Activated CD8-positive, alpha-beta T cell treated with anti-CD3 and anti-CD28 coated beads for 36 hours (primary cell): ENCODE measurements at regions not wholly inside any gene's neighbourhood (a gene's known extent, or its start where the extent isn't known, plus 50 kb on each side); places are given as distances from the start of the nearest gene placed in this dataset.

Source experiments
- ATAC-seq: fragments of 200-7000 bp; cut with Tn5 transposase; one replicate; pipeline ENCODE4 v1.10.0; 2021; ENCODE audit warnings: mild to moderate bottlenecking, moderate library complexity
- CTCF ChIA-PET: fragments of 350-600 bp; sonication (Branson Sonifier 250); formaldehyde crosslinking; loops from one replicate; lab custom pipeline; 2021; ENCODE audit warnings: antibody characterized with exemption; lab: Charles Lee
- POLR2A ChIA-PET: fragments of 350-600 bp; sonication (Branson Sonifier 250); formaldehyde crosslinking; loops from one replicate; lab custom pipeline; 2021; ENCODE audit warnings: antibody characterized with exemption; lab: Charles Lee
- DNase-seq: peaks from one replicate; pipeline ENCODE4 v3.0.0-alpha.2; 2020
- H3K27ac Mint-ChIP-seq: one replicate; pipeline ENCODE4 v1.8.0; 2021; ENCODE audit warnings: mild to moderate bottlenecking, mixed read lengths
- H3K27me3 Mint-ChIP-seq: one replicate; pipeline ENCODE4 v1.8.0; 2021; ENCODE audit warnings: mixed read lengths
- H3K36me3 Mint-ChIP-seq: one replicate; pipeline ENCODE4 v1.8.0; 2021; ENCODE audit warnings: low read depth, mixed read lengths
- H3K4me1 Mint-ChIP-seq: one replicate; pipeline ENCODE4 v1.8.0; 2021; ENCODE audit warnings: low read depth, mixed read lengths
- H3K4me3 Mint-ChIP-seq: one replicate; pipeline ENCODE4 v1.8.0; 2021; ENCODE audit warnings: mild to moderate bottlenecking, moderate library complexity, mixed read lengths
- H3K9me3 Mint-ChIP-seq: one replicate; pipeline ENCODE4 v1.8.0; 2021; ENCODE audit warnings: mixed read lengths
- CTCF ChIP-seq: fragments of 200-600 bp; IDR thresholded peaks from one replicate; pipeline ENCODE4 v1.8.0; 2022; ENCODE audit warnings: antibody characterized with exemption, mild to moderate bottlenecking
- intact Hi-C: fragments of 100-400 bp; cut with micrococcal nuclease; formaldehyde crosslinking; loops from one replicate; pipeline ENCODE4 v1.10.0; 2022

DNA sequence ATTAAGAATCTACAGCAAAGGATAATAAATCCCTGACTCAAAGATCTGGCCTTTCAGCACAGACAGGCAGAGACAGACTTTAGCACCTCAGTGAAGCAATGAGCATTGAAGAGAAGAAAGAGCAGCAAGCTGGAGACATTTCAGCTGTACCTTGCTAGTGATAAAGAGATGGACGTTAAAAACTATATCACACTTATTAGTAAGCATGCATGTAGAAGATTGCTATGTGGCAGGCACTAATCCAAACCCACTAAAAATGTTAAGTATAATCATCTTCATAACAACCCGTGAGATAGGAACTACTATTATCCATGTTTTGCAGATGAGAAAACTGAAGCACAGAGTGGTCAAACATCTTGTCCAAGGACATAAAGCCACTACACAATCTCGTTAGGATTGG, 1538.3 kb upstream of the FLRT2 start:
- intact Hi-C loops = no loop called here
- Mint-ChIP-seq H3K36me3 (no peaks in the 10 kb centered on the region), H3K9me3 (peaks cover 12% of the 10 kb centered on the region), H3K4me1 (no peaks in the 10 kb centered on the region), H3K27me3 (no peaks in the 10 kb centered on the region), H3K4me3 (no peak overlapping the region), H3K27ac (no peak overlapping the region)
- no peak for TF ChIP-seq CTCF
- DNase-seq (no peak), ATAC-seq (no peak)
- CTCF ChIA-PET = no interaction called here
- POLR2A ChIA-PET = no interaction called here

DNA sequence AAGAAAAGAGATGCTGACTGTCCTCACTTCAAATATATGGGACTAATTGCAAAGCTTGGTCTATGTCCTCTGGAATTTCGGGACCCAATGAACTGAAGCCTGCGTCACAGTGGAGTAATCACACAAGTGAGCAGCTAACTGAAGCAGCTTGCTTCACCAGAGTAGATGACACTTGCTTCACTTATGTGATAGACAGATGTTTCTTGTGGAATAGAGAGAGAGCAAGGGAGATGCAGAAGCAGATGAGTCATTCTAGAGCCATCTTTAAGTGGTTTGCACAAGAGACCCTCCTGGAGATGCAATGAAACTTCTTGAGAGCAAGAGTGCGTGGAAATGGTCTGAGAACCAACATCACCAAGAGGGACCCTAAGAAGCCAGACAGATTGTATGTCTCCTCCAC, 1537.1 kb upstream of the FLRT2 start:
- DNase-seq (no peak), ATAC-seq (no peak)
- H3K9me3 Mint-ChIP-seq = peaks cover 12% of the 10 kb centered on the region
- ChIA-PET POLR2A (no interaction called here), CTCF (no interaction called here)
- no peaks in the 10 kb centered on the region for H3K4me1 Mint-ChIP-seq
- no peak overlapping the region for H3K4me3 Mint-ChIP-seq
- TF ChIP-seq CTCF = no peak
- intact Hi-C loops = no loop called here
- no peak overlapping the region for H3K27ac Mint-ChIP-seq
- H3K27me3 Mint-ChIP-seq = no peaks in the 10 kb centered on the region
- no peaks in the 10 kb centered on the region for H3K36me3 Mint-ChIP-seq

- intact Hi-C loops = no loop called here
- POLR2A ChIA-PET = no interaction called here
- Mint-ChIP-seq H3K9me3 (peaks cover 12% of the 10 kb centered on the region), H3K27me3 (no peaks in the 10 kb centered on the region), H3K27ac (no peak overlapping the region), H3K36me3 (no peaks in the 10 kb centered on the region), H3K4me1 (no peaks in the 10 kb centered on the region), H3K4me3 (no peak overlapping the region)
- no peak for DNase-seq
- TF ChIP-seq CTCF = no peak
- ATAC-seq = no peak
- CTCF ChIA-PET = no interaction called here
Measured at GRCh38 chr14:83993545-83993944, 1536.4 kb upstream of the FLRT2 start.

DNA sequence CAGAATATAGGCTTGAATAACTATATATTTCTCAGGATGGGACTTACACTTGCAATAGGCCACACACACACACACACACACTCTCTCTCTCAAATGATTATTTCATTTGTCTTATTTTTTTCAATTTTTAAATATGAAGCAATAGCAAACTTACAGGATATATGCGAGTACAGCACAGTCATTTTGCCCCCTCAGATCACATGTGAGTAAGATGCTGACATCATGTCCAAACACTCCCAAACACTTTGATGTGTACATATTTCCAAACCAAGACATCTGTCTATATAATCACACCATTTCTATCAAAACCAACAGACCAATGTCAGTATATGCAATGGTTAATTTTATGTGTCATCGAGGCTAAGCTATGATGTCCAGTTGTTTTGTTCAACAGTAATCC, 1535.9 kb upstream of the FLRT2 start:
- peaks cover 12% of the 10 kb centered on the region for H3K9me3 Mint-ChIP-seq

DNA sequence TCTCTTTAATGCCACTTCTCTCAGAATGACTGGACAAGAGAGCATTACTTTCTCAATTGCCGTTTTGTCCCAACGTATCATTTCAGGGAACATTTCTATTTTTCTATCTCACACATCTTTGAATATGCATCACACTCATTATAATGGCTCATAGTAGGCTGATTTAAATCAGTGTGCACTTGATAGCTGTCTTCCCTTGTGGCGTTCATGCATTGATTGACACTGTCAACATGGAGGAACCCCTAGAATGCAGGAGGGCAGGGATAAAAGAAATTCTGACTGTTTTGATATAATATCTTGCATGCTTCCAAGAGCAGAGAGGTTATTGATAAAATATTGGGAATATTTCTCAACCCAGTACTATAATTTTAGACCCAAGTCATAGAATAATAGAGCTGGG, 1528.9 kb upstream of the FLRT2 start:
- Mint-ChIP-seq H3K4me3 (no peak overlapping the region), H3K4me1 (no peaks in the 10 kb centered on the region), H3K36me3 (no peaks in the 10 kb centered on the region), H3K27me3 (no peaks in the 10 kb centered on the region), H3K9me3 (peaks cover 6% of the 10 kb centered on the region), H3K27ac (no peak overlapping the region)
- ATAC-seq (no peak), DNase-seq (no peak)
- ChIA-PET CTCF (no interaction called here), POLR2A (no interaction called here)
- intact Hi-C loops = no loop called here
- no peak for TF ChIP-seq CTCF

More for the DNA sequence above, 1535.9 kb upstream of the FLRT2 start:
- no peak overlapping the region for H3K27ac Mint-ChIP-seq
- no peak for DNase-seq
- no peak for TF ChIP-seq CTCF
- no peak overlapping the region for H3K4me3 Mint-ChIP-seq
- no peaks in the 10 kb centered on the region for H3K4me1 Mint-ChIP-seq
- no peaks in the 10 kb centered on the region for H3K36me3 Mint-ChIP-seq
- ChIA-PET POLR2A (no interaction called here), CTCF (no interaction called here)
- H3K27me3 Mint-ChIP-seq = no peaks in the 10 kb centered on the region
- ATAC-seq = no peak
- intact Hi-C loops = no loop called here
